ENCODE measurements at regions not wholly inside any gene's neighbourhood (a gene's known extent, or its start where the extent isn't known, plus 50 kb on each side); places are given as distances from the start of the nearest gene placed in this dataset.

DNA sequence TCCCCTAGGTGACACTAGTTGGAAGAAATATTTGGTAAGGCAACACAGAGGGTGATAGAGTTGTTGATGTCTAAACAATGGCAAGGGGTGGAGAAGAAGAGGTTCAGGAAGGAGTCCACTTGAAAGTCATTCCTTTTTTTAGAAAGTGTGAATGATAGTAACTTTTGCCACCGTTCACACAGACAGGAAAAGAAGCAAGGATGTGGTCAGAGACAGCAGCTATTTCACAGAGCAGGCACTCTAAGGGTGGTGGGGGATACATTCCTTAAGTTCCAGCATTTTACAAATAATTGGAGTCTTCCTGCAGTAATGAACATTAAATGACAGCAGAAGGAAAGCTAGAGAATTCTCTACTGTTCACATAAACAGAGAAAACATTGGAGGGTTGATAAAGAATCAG lies 75.4 kb upstream of the ZNF385D start:
- TF ChIP-seq POLR2AphosphoS5 (IDR thresholded peaks at IDR 0.05; ENCODE audit: low read depth, low read length) (no peak), POLR2A (IDR thresholded peaks at IDR 0.05; ENCODE audit: low read depth, low read length) (no peak), PAX5 (IDR thresholded peaks at IDR 0.05; ENCODE audit: insufficient read depth, low read length, severe bottlenecking) (no peak), POU2F2 (IDR thresholded peaks at IDR 0.05; ENCODE audit: low read depth, low read length) (no peak), TAF1 (IDR thresholded peaks at IDR 0.05; ENCODE audit: low read depth, low read length) (no peak)

All from GM12891 (cell line).